ENCODE measurements at regions not wholly inside any gene's neighbourhood (a gene's known extent, or its start where the extent isn't known, plus 50 kb on each side); places are given as distances from the start of the nearest gene placed in this dataset.

DNA sequence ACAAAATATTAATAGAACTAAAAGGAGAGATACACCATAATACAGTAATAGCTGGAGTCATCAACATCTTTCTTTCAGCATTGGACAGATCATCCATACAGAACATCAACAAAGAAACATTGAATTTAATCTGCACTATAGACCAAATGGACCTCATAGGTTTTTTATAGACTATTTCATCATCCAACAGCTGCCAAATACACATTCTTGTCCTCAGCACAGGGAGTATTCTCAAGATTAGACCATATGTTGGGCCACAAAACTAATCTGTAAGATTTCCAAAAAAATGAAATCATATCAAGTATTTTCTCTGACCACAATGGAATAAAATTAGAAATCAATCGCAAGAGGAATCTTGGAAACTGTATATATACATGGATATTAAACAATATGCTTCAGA lies 86.9 kb downstream of the FSCB start:
- H3K36me3 ChIP-seq (ENCODE audit: control insufficient read depth, insufficient read depth, low read length): no peaks in the 10 kb centered on the region
- H3K9ac ChIP-seq (ENCODE audit: low read depth, low read length): no peak overlapping the region
- no peaks in the 10 kb centered on the region for H3K27me3 ChIP-seq (ENCODE audit: control insufficient read depth, insufficient read depth, low read length)
- H3K27ac ChIP-seq (ENCODE audit: low read depth, low read length): no peak overlapping the region
- H3K9me3 ChIP-seq (ENCODE audit: control insufficient read depth, insufficient read depth, low read length): peaks cover 4% of the 10 kb centered on the region; the same call in 1 of the 2 replicates
- no peaks in the 10 kb centered on the region for H3K4me1 ChIP-seq (ENCODE audit: control insufficient read depth, insufficient read depth, low read length)
- H3K4me3 ChIP-seq (ENCODE audit: low read depth, low read length): no peak overlapping the region

DNA sequence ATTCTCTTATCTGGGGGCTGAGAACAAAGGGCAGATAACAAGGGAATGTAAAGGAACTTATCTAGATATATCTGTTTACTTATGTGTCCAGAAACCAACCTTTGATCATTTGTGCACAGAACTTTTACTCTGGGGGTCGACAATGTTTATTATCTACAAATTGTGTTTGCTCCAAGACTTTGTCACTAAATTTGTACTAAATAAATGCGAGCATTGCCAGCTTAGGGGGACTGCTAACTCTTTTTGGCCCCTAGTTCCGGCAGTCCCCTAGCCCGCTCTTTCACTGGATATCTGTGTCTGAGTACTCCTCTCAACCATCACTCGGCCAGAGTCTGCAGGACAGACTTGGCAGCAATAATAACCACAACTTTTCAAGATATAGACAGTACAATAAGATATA lies 88.2 kb downstream of the FSCB start:
- Histone ChIP-seq H3K4me3 (ENCODE audit: low read depth, low read length) (no peak overlapping the region), H3K36me3 (ENCODE audit: control insufficient read depth, insufficient read depth, low read length) (no peaks in the 10 kb centered on the region), H3K9ac (ENCODE audit: low read depth, low read length) (no peak overlapping the region), H3K27ac (ENCODE audit: low read depth, low read length) (no peak overlapping the region), H3K4me1 (ENCODE audit: control insufficient read depth, insufficient read depth, low read length) (no peaks in the 10 kb centered on the region), H3K27me3 (ENCODE audit: control insufficient read depth, insufficient read depth, low read length) (no peaks in the 10 kb centered on the region), H3K9me3 (ENCODE audit: control insufficient read depth, insufficient read depth, low read length) (peaks cover 4% of the 10 kb centered on the region; the same call in 1 of the 2 replicates)

DNA sequence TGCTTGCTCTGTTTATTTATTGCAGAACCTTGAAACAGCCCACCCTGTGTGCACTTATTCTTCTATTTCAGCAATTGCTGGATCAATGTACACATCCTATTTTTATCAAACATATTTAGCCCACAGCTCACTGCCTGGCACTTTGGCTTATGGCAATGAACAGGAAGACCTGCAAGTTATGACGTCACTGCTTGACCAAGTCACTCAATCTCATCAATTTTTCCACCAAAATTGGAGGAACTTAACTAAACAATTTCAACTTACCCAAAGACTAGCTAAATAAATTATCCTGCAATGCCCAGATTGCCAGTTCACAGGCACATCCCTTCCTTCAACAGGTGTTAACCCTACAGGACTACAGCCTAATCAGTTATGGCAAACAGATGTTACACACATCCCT lies 89.3 kb downstream of the FSCB start:
- no peak overlapping the region for H3K4me3 ChIP-seq (ENCODE audit: low read depth, low read length)
- H3K27me3 ChIP-seq (ENCODE audit: control insufficient read depth, insufficient read depth, low read length): no peaks in the 10 kb centered on the region
- H3K36me3 ChIP-seq (ENCODE audit: control insufficient read depth, insufficient read depth, low read length): no peaks in the 10 kb centered on the region
- H3K27ac ChIP-seq (ENCODE audit: low read depth, low read length): no peak overlapping the region
- peaks cover 4% of the 10 kb centered on the region; the same call in 1 of the 2 replicates for H3K9me3 ChIP-seq (ENCODE audit: control insufficient read depth, insufficient read depth, low read length)
- no peak overlapping the region for H3K9ac ChIP-seq (ENCODE audit: low read depth, low read length)
- H3K4me1 ChIP-seq (ENCODE audit: control insufficient read depth, insufficient read depth, low read length): peaks cover 4% of the 10 kb centered on the region; the same call in 1 of the 2 replicates

DNA sequence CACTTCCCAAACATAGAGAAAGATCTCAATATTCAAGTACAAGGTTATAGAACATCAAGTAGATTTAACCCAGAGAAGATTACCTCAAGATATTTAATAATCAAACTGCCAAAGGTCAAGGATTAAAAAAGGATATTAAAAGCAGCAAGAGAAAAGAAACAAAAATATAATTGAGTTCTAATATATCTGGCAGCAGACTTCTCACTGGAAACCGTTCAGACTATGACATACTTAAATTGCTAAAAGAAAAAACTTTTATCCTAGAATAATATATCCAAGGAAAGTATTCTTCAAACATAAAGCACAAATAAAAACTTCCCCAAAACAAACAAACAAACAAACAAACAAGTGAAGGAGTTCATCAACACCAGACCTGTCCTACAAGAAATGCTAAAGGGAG lies 92.4 kb downstream of the FSCB start:
- Histone ChIP-seq H3K36me3 (ENCODE audit: control insufficient read depth, insufficient read depth, low read length) (no peaks in the 10 kb centered on the region), H3K4me1 (ENCODE audit: control insufficient read depth, insufficient read depth, low read length) (peaks cover 7% of the 10 kb centered on the region; the same call in 1 of the 2 replicates), H3K9me3 (ENCODE audit: control insufficient read depth, insufficient read depth, low read length) (peaks cover 4% of the 10 kb centered on the region; the same call in 1 of the 2 replicates), H3K4me3 (ENCODE audit: low read depth, low read length) (no peak overlapping the region), H3K9ac (ENCODE audit: low read depth, low read length) (no peak overlapping the region), H3K27ac (ENCODE audit: low read depth, low read length) (no peak overlapping the region), H3K27me3 (ENCODE audit: control insufficient read depth, insufficient read depth, low read length) (no peaks in the 10 kb centered on the region)

DNA sequence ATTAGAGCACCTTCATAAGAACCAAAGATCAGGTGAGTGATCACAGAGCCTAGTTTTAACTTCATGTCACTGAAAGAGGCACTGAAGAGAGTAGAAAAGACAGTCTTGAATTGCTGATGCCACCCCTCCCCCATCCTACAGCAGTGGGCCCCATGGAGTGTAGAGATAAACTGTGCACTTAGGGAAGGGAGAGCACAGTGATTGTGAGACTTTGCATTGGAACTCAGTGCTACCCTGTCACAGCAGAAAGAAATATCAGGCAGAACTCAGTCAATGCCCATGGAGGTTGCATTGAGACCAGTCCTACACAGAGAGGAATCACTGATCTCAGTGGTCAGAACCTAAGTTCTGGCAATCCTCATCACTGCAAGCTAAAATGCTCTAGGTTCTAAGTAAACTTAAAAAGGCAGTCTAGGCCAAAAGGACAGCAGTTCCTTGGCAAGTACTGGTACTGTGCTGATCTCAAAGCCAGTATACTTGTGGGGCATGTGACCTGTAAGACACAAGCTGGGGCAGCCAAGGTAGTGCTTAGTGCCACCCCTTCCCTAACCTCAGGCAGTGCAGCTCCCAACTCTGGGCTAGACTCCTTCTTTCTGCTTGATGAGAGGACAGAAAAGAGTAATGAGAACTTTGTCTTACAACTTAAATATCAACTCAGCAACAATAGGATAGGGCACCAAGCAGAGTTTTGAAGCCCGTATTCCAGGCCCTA lies 94.1 kb downstream of the FSCB start:
- Histone ChIP-seq H3K36me3 (ENCODE audit: control insufficient read depth, insufficient read depth, low read length) (no peaks in the 10 kb centered on the region), H3K9ac (ENCODE audit: low read depth, low read length) (no peak overlapping the region), H3K4me3 (ENCODE audit: low read depth, low read length) (no peak overlapping the region), H3K4me1 (ENCODE audit: control insufficient read depth, insufficient read depth, low read length) (peaks cover 7% of the 10 kb centered on the region; the same call in 1 of the 2 replicates), H3K27ac (ENCODE audit: low read depth, low read length) (no peak overlapping the region), H3K27me3 (ENCODE audit: control insufficient read depth, insufficient read depth, low read length) (no peaks in the 10 kb centered on the region), H3K9me3 (ENCODE audit: control insufficient read depth, insufficient read depth, low read length) (peaks cover 2% of the 10 kb centered on the region; the same call in 1 of the 2 replicates)

DNA sequence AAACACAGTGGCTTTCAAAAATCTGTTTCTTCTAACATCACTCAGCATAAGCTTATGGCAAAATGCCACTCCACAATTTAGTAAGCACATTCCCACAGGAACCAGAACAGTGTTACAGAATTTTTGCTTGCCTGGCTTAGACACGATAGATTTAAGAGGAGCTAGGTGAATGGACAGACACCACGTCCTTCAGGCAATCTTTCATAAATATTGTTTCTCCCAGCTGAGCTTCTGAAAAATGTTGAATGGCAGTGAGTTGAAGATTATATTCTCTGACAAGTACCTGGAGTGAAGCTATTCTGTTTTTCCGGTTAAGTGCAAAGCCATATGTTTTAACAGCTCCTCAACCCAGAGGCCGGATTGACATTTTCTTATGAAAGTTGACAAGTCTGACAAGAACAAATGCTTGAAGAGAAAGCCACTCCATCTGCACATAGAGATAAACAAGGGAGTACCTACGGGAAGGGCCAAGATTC lies 102.0 kb downstream of the FSCB start:
- Histone ChIP-seq H3K27me3 (ENCODE audit: control insufficient read depth, insufficient read depth, low read length) (no peaks in the 10 kb centered on the region), H3K27ac (ENCODE audit: low read depth, low read length) (no peak overlapping the region), H3K4me3 (ENCODE audit: low read depth, low read length) (no peak overlapping the region), H3K9ac (ENCODE audit: low read depth, low read length) (no peak overlapping the region), H3K36me3 (ENCODE audit: control insufficient read depth, insufficient read depth, low read length) (no peaks in the 10 kb centered on the region), H3K4me1 (ENCODE audit: control insufficient read depth, insufficient read depth, low read length) (no peaks in the 10 kb centered on the region), H3K9me3 (ENCODE audit: control insufficient read depth, insufficient read depth, low read length) (no peaks in the 10 kb centered on the region)

DNA sequence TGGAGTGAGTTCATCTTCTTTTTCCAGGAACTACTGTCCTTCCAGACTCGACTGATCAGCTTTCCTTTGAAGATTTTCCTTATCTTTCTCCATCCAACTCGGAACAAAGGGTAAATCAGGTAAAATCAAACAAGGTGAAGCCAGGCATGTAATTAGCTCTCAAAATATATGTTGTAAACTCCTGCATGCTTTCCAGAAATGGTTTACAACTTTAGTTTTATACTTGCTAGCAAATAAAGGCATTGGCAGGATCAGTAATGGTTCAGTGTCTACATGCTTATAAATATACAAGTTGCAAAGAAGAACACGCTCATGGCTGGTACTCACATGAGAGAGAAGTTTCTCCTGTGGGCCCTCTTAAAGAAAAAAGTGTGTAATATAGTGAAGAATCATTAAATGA lies 102.5 kb downstream of the FSCB start:
- Histone ChIP-seq H3K9ac (ENCODE audit: low read depth, low read length) (no peak overlapping the region), H3K9me3 (ENCODE audit: control insufficient read depth, insufficient read depth, low read length) (no peaks in the 10 kb centered on the region), H3K27me3 (ENCODE audit: control insufficient read depth, insufficient read depth, low read length) (no peaks in the 10 kb centered on the region), H3K36me3 (ENCODE audit: control insufficient read depth, insufficient read depth, low read length) (no peaks in the 10 kb centered on the region), H3K27ac (ENCODE audit: low read depth, low read length) (no peak overlapping the region), H3K4me1 (ENCODE audit: control insufficient read depth, insufficient read depth, low read length) (no peaks in the 10 kb centered on the region), H3K4me3 (ENCODE audit: low read depth, low read length) (no peak overlapping the region)

DNA sequence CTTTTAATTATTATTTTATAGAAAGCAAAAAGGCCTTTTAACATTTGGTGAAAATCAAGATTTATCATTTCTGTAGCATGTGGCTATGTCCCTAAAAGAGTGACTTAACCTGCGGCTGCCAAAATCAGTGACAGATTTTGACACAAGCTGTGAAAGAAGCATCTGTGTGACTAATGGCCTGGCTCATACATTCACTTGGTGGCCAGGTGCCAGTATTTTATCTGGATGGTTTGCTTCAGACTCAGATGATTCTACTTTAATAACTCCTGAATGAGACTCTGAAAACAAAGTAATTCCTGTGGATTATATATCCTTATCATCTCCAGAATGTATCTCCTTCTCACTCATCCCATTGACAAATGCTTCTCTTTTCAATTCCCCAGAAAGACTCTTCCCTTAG lies 103.0 kb downstream of the FSCB start:
- Histone ChIP-seq H3K9me3 (ENCODE audit: control insufficient read depth, insufficient read depth, low read length) (no peaks in the 10 kb centered on the region), H3K36me3 (ENCODE audit: control insufficient read depth, insufficient read depth, low read length) (no peaks in the 10 kb centered on the region), H3K4me3 (ENCODE audit: low read depth, low read length) (no peak overlapping the region), H3K27ac (ENCODE audit: low read depth, low read length) (no peak overlapping the region), H3K4me1 (ENCODE audit: control insufficient read depth, insufficient read depth, low read length) (no peaks in the 10 kb centered on the region), H3K27me3 (ENCODE audit: control insufficient read depth, insufficient read depth, low read length) (no peaks in the 10 kb centered on the region), H3K9ac (ENCODE audit: low read depth, low read length) (no peak overlapping the region)

DNA sequence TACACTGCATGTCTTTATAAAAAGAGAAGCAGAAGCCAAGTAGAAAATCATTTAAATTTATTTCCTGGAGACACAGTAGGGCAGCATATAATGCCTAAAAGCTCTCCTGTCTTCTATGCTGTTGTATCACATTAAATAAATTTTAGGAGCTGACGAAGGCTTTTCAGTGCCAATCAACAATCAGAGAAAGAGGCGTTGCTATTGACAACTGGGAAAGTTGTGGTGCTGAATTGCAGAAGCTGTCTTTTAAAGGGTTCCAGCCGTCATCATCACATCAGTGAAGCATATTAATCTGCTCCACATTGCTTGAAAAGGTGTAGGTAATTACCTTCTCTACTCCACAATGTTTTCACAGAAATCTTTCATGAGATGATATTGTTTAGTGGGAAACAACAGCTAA lies 103.9 kb downstream of the FSCB start:
- Histone ChIP-seq H3K9me3 (ENCODE audit: control insufficient read depth, insufficient read depth, low read length) (no peaks in the 10 kb centered on the region), H3K4me3 (ENCODE audit: low read depth, low read length) (no peak overlapping the region), H3K36me3 (ENCODE audit: control insufficient read depth, insufficient read depth, low read length) (no peaks in the 10 kb centered on the region), H3K27me3 (ENCODE audit: control insufficient read depth, insufficient read depth, low read length) (no peaks in the 10 kb centered on the region), H3K27ac (ENCODE audit: low read depth, low read length) (no peak overlapping the region), H3K4me1 (ENCODE audit: control insufficient read depth, insufficient read depth, low read length) (no peaks in the 10 kb centered on the region), H3K9ac (ENCODE audit: low read depth, low read length) (no peak overlapping the region)

DNA sequence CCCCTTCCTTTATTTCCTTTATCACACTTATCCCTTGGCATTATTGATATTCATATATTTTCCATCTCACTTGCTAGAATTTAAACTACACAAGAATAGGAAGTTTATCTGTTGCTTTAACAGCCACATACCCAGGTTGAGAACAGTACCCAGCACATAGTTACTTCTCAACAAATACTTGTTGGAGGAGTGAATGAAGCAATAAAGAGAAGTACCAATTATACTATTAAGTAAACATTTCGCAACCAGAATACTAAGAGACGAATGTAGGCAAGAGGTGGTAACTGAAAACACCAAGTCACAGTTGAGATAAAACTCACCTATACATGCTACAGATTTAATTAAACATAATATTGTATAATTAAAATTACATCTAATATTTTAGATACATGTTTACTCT lies 110.9 kb downstream of the FSCB start:
- Histone ChIP-seq H3K27me3 (ENCODE audit: control insufficient read depth, insufficient read depth, low read length) (no peaks in the 10 kb centered on the region), H3K4me3 (ENCODE audit: low read depth, low read length) (no peak overlapping the region), H3K9me3 (ENCODE audit: control insufficient read depth, insufficient read depth, low read length) (no peaks in the 10 kb centered on the region; the same call in 1 of the 2 replicates), H3K9ac (ENCODE audit: low read depth, low read length) (no peak overlapping the region), H3K27ac (ENCODE audit: low read depth, low read length) (no peak overlapping the region), H3K4me1 (ENCODE audit: control insufficient read depth, insufficient read depth, low read length) (no peaks in the 10 kb centered on the region), H3K36me3 (ENCODE audit: control insufficient read depth, insufficient read depth, low read length) (no peaks in the 10 kb centered on the region)

DNA sequence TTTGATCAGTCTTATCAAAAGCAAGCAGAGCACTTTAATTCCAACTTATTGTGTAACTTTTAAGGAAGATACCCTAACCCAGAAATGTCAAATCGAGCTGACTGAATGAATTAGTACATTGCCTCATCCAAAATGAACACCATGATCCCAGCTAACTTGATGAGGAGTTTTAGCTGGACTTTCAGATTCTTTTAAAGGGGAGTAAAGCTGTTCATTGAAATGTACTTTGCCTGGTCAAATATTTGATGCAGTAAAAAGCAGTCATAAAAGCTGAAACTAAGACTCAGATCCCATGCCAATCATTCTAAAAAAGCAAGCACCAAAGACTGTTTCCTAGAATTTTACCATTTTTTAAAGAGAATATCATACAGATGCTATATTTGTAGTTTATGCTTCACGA lies 114.1 kb downstream of the FSCB start:
- no peaks in the 10 kb centered on the region for H3K4me1 ChIP-seq (ENCODE audit: control insufficient read depth, insufficient read depth, low read length)
- H3K27me3 ChIP-seq (ENCODE audit: control insufficient read depth, insufficient read depth, low read length): no peaks in the 10 kb centered on the region
- no peaks in the 10 kb centered on the region; the same call in 1 of the 2 replicates for H3K9me3 ChIP-seq (ENCODE audit: control insufficient read depth, insufficient read depth, low read length)
- no peak overlapping the region for H3K9ac ChIP-seq (ENCODE audit: low read depth, low read length)
- no peak overlapping the region for H3K4me3 ChIP-seq (ENCODE audit: low read depth, low read length)
- H3K36me3 ChIP-seq (ENCODE audit: control insufficient read depth, insufficient read depth, low read length): no peaks in the 10 kb centered on the region
- H3K27ac ChIP-seq (ENCODE audit: low read depth, low read length): no peak overlapping the region

Measured in HUES48 (cell line).